ENCODE measurements at regions not wholly inside any gene's neighbourhood (a gene's known extent, or its start where the extent isn't known, plus 50 kb on each side); places are given as distances from the start of the nearest gene placed in this dataset.
"Not testable (repeated sequence)": the region's sequence is repeated elsewhere in the genome, so short reads cannot be mapped to it uniquely, and the experiment has no call there.

DNA sequence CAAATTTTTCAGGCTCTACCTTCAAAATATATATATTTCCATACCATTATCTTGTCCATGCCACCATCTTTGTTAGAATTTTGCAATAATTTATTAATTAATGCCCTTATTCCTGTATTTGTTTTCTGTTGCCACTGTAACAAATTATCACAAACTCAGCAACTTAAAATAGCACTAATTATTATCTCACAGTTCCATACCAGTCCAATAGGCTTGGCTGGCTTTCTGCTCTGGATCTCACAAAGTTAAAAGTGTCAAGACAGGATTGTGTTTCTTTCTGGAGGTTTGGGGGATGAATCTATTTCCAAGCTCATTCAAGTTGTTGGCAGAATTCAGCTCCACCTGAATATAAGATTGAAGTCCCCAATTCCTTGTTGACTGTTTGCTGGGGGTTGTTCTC is 58.6 kb upstream of the SLC38A4 start:
- no peak for DNase-seq (ENCODE audit: low read depth in 3 of 3)

DNA sequence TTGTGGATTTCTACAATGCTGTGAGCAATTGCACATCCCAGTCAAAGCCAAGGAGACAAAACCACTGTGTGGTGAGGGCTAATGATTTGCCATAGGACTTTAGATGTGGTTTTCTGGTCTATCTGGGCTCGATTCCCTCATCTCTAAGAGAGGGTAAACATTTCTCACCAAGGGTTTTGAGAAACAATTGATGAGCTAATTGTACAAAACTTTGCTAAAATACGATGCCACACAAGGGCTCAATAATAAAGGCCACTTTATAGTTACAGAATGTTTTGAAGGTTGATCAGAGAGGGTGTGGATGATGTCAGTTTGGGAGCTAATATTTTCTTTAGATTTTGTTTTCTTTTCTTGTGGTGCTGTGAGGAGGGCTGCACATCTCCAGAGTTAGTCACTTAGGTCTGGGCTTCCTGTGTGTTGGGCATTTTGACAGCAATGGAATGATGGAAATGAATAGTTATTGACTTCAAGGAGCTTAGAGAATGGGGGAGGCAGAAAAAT is 60.8 kb upstream of the SLC38A4 start:
- DNase-seq (ENCODE audit: low read depth in 3 of 3) = no peak

- no peak for DNase-seq (ENCODE audit: low read depth in 3 of 3)
Measured at GRCh38 chr12:46887870-46888269, 62.1 kb upstream of the SLC38A4 start.

- no peak for DNase-seq (ENCODE audit: low read depth in 3 of 3)
Measured at GRCh38 chr12:46888568-46888967, 62.8 kb upstream of the SLC38A4 start.

DNA sequence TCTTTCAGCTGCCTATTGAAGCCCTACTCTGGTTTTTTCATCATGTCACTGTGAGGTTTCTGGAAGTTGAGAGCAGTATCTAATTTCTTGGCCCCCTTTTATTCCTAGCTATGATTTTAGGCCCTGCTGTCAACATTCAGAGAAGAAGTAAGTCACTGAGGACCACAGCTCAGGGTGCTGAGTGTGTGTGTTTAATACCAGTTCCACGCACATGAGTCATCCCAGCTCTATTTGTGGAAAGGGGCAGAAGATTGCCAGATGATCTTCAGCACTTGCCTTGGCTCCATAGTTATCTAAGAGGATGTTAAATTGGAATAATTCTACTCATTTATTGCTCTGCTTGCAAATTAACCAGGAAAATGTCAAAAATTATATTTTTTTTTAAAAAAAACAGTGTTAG is 65.5 kb upstream of the SLC38A4 start:
- DNase-seq (ENCODE audit: low read depth in 3 of 3) = no peak

DNA sequence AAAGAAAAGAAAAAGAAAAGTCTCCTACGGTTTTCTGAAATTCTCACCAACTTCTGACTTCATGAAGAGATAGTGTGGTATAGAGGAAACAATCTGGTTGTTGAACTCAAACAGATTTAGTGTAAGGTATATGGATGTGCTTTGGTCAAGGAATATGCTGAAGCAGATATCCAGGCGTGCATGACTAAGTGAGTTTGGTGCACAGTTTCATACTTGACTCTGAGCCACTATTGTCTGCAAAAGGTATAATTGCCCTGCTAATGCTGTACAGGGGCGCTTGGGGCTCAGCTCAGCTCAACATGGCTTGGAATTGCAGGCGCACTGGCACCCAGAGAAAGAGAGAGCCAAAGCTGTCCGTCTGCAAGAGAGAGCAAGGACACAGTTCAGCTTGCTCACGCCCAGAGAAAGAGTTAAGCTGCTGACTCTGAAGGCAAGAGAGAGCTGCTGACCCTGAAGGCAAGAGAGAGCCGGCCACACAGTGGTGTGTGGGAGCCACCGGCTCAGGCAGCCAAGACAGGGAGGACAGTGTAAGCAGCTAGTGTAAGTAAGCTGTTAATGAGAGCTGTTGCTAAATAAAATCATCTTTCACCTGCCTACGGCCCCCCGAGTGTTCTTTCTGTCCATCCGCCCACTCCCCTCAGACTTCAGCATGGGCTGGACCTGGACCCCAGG is 66.4 kb upstream of the SLC38A4 start:
- no peak for DNase-seq (ENCODE audit: low read depth in 3 of 3)

DNA sequence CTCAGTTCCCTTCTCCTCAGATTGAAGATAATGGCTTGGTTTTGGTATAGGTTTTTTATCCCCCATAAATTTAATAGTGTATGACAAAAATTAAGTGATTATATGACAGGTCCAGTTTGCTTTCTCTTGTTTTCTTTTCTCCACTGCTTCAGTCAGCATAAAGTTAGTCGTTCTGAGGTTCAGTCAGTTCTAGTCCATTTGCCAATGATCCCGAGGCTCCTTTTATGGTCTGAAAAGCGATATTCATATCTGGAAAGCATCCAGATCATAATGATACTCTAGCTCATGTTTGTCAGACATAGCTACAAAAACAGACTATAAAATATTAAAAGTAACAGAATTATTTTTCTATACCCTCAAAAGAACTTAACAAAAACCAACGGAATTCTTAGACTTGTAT is 67.1 kb upstream of the SLC38A4 start:
- DNase-seq (ENCODE audit: low read depth in 3 of 3) = no peak

DNA sequence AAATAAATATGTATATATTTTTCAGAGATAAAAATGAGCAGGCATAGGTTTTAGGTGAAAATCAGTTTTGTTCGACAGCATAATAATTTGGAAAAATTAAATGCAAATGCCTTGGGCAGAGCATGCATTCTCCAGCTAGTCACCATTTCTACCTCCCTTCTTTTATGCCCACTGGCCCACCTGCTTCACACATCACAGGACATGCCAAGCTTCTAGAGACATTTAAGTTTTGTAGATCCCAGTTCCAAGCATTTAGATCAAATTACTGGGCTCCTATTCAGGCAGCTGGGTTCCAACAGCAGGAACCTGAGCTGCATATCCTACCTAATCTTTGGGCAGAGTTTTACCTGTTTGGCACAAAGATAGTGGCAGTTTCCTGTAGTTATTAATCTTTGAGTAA is 67.6 kb upstream of the SLC38A4 start:
- no peak for DNase-seq (ENCODE audit: low read depth in 3 of 3)

- no peak for DNase-seq (ENCODE audit: low read depth in 3 of 3)
Measured at GRCh38 chr12:46895726-46896125, 69.9 kb upstream of the SLC38A4 start.

DNA sequence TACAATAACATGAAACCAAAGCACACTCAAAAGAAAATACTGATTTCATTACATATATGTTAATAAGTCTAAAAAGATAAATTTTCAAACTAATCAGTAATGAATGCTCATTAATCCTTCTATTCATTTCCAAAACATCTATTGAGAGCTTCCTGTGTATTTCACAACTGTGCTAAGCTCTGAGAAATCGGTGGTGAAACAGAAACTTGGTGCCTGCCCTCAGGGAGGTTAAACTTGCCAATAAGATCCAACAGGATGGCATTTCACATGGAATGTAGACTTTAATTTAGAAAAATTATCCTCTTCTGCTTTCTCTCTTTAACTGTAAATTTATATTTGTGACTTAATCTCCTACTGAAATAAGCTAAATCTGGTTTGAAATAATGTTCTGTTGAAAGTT is 70.9 kb upstream of the SLC38A4 start:
- no peak for DNase-seq (ENCODE audit: low read depth in 3 of 3)

GRCh38 chr12:46898152-46898931 is 72.5 kb upstream of the SLC38A4 start:
- no peak for DNase-seq (ENCODE audit: low read depth in 3 of 3)

DNA sequence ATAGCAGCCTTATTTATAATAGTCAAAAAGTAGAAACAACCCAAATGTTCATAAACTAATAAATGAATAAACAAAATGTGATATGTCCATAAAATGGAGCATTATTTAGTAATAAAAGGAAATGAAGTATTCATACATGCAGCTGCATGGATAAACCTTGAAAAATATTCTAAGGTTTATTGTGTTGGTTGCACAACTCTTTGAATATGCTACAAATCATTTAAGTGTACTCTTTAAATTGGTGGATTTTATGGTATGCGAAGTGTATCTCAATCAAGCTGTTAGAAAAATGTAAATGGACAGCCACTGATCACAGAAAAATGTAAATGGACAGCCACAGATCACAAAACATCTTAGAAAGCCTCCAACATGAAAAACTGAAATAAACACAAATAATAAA is 73.2 kb upstream of the SLC38A4 start:
- DNase-seq (ENCODE audit: low read depth in 3 of 3) = no peak

DNA sequence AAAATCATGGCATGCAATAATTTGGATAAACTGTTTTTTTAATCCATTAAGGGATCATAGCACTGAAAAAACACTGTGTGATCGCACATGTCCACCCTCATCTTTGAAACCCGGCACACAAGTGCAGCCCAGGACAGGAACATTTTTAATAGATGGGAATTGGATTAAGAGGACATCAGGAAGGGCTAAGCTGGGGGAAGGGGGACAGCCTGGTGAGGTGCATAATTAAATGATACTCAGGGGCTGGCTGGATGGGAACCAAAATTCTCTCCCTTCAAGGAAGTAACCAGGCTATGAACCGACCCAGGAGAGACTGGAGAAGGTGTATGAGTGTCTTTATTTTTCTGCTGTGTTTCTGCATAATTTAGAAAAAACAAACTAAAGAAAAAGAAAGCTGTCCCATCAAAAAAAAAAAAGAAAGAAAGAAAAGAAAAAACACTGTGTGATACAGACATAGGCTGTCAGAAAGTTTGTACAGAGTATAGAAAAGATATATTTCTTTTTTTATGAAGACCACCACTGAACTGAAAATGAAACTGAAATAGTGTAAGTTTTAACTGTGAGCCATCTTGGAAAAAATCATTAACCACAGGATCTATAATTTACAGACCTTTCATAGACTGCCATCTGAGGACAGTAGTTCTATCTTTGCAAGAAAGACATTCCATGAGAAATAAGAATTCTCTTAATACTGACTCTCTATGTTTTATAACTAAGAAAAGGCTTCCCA is 75.1 kb upstream of the SLC38A4 start:
- DNase-seq (ENCODE audit: low read depth in 3 of 3) = no peak

DNA sequence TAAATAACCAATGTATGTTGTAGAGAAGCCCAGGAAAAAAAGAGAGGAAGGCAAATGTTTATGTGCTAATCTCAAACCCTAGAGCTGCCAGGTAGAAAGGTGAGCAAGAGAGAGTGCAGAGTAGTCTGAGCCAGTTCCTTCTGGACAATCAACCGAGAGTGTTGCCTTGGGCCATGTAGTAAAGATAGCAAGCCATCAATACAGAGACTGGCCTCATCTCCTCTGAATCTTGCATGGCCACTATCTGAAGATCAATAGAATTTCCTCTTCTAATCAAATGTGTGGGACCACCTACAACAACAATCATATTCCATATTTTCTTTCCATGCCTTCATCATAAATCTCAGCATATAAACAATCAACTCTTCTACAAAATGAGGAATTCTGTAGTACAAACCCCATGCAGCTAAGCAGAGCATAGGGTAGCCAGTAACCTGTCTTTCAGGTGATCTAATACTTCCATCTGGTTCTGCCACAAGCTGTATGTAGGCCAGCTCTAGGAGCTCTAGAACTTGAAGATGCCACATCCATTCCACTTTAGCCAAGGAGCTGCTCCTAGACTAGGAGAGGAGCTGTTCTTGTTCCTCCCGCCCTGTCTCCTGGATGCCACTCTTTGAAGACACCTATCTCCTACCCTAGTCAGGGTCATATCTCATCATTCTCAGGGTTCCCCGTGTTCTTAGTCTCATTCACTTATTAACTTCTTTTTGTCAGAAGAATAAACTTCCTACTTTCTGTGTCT is 75.8 kb upstream of the SLC38A4 start:
- DNase-seq (ENCODE audit: low read depth in 3 of 3) = no peak

DNA sequence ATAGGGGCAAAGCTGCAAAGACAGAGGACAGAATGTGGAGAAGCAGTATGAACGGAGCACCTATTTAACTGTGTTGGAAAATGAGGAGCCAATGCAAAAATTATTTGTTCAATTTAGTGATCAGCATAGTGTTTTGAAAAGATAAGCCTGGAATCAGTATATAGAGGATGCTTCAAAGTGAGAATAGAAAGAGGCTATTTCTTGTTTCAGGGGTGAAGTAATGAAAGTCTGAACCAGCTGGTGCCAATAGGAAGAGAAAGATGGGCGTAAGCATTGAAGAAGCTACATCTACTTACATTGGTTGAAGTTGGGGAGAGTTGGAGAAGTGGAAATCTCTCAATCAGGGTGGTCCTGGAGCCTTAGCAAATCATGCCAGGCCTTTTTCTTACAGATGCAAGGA is 77.3 kb upstream of the SLC38A4 start:
- DNase-seq (ENCODE audit: low read depth in 3 of 3) = no peak

DNA sequence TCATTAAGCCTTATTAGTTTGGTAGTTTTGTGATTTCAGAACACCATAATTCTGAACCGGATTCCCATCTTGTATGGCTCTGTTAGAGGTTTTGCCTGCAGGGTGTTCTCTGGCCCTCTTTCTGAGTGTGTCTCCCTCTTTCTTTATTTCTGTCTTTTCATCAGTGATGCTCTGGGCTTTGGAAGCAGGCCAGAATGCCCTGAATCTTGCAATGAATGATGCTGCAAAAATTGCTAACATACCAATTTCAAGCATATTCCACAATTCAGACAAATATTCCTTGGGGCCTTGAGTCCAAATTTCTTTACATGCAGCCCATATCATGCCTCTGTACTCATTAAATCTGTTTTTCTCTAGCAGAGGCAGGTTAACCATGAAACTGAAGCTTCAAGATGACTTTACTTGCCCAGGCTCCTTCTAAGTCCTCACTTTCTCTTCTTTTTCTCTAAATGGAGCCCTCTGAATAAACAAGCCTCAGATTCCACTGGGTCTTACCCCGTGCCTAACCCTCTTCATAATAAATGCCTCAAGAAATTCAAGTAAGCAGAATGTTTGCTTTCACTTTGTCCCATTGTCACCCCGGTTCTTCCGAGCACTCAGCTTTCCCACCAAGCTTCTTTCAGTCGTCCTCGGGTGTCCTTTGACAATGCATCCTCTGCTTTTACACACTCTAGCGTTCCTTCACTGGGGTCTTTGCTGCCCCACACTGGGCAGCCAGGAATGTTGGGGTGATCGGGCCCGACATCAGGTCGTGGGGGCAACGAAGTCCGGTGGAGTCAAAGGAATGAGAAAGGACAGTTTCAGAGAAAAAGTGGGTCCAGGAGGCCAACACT is 78.8 kb upstream of the SLC38A4 start:
- no peak for DNase-seq (ENCODE audit: low read depth in 3 of 3)

- DNase-seq (ENCODE audit: low read depth in 3 of 3) = not testable (repeated sequence)
Measured at GRCh38 chr12:46905239-46905627, 79.4 kb upstream of the SLC38A4 start.

DNA sequence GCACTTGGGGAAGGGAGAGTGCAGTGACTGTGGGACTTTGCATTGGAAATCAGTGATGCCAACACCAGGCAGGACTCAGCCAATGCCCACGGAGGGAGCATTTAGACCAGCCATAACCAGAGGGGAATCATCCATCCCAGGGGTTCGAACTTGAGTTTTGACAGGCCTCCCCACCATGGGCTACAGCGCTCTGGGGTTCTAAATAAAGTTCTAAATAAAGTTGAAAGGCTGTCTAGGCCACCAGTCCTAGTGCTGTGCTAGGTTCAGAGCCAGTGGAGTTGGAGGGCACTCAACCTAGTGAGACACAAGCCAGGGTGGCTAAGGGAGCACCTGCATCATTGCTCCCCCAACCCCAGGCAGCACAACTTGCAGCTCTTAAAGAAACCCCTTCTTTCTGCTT is 82.0 kb upstream of the SLC38A4 start:
- DNase-seq (ENCODE audit: low read depth in 3 of 3) = no peak

DNA sequence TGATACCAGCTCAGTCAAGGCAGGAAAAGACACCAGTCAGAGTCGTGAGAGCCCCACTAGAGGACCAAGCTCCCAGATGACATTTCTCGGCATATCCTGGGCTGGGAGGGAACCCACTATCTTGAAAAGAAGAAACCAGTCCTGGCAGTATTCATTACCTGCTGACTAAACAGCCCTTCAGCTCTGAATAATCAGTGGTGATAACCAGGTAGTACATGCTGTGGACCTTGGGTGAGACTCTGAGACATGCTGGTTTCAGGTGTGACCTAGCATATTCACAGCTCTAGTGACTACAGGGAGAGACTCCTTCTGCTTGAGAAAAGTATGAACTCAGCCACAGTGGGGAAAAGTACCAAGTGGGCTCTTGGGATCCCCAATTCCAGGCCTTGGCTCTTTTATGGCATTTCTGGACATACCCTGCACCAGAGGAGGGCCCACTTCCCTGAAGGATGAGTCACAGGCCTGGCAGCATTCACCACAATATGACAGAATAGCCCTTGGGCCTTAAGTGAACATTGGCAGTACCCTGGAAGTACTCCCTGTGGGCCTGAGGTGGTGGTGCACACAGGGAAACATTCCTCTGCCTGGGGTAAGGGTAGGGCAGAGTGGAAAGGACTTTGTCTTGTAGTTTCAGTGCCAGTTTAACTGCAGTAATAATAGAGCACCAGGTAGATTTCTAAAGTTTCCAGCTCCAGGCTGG is 82.6 kb upstream of the SLC38A4 start:
- DNase-seq (ENCODE audit: low read depth in 3 of 3) = no peak

- no peak for DNase-seq (ENCODE audit: low read depth in 3 of 3)
Measured at GRCh38 chr12:46908936-46909635, 83.3 kb upstream of the SLC38A4 start.
